Ovary (tissue), 7 donors: ENCODE measurements at regions not wholly inside any gene's neighbourhood (a gene's known extent, or its start where the extent isn't known, plus 50 kb on each side); places are given as distances from the start of the nearest gene placed in this dataset.

Experiments used
- DNase-seq, 5 donors: peaks; one replicate each; pipeline ENCODE4 v3.0.0-alpha.2; 2019 to 2020
- H3K27ac ChIP-seq, 2 donors: fragments of 200-600 bp; one replicate each; pipeline versions ENCODE4 v1.5.1 to v1.8.0; 2019 to 2022
- H3K27me3 ChIP-seq: fragments of 200-600 bp; one replicate; pipeline ENCODE4 v1.8.0; 2022
- H3K36me3 ChIP-seq: fragments of 200-600 bp; sonication (generic); one replicate; pipeline ENCODE4 v1.5.1; 2019
- H3K4me1 ChIP-seq: one replicate; pipeline ENCODE4 v1.8.1; 2013; ENCODE audit warnings: mild to moderate bottlenecking, moderate library complexity; ENCODE audit not compliant: insufficient read depth
- H3K4me3 ChIP-seq: fragments of 200-600 bp; sonication (generic); one replicate; pipeline ENCODE4 v1.5.1; 2017
- H3K9me3 ChIP-seq, 2 donors: fragments of 200-600 bp in 1 of 2; sonication (generic) in 1 of 2; one replicate each; pipeline versions ENCODE4 v1.5.1 to v1.8.1; 2013 to 2019; ENCODE audit warnings: mild to moderate bottlenecking in 1 of 2, moderate library complexity in 1 of 2
- CTCF ChIP-seq, 3 donors: fragments of 450-650 bp in 2 of 3; fragments of 200-600 bp in 1 of 3; IDR thresholded peaks; one replicate each; pipeline versions ENCODE4 v1.5.1 to v1.8.0; 2016 to 2022; ENCODE audit warnings: antibody characterized with exemption in 3 of 3, mild to moderate bottlenecking in 1 of 3
- EP300 ChIP-seq: sonication (generic); formaldehyde crosslinking; IDR thresholded peaks from one replicate; pipeline ENCODE4 v1.6.1; 2017; ENCODE audit warnings: antibody characterized with exemption
- POLR2A ChIP-seq: fragments of 450-650 bp; IDR thresholded peaks from one replicate; pipeline ENCODE4 v1.6.1; 2017; ENCODE audit warnings: antibody characterized with exemption, mild to moderate bottlenecking, moderate library complexity
- WGBS, 3 donors: extraction: QIAGEN DNeasy Blood & Tissue Kit in 1 of 3; methylation state at CpG; one replicate each; pipeline versions ENCODE4 v1.1.5 to v1.1.7; 2013 to 2017; 5-methylcytosine and 5-hydroxymethylcytosine counted together
- intact Hi-C, 4 donors: fragments of 100-400 bp; cut with DNase I; formaldehyde crosslinking; loops; one replicate each; pipeline versions ENCODE4 v1.11.0 to v1.15.1; 2022 to 2023
- donor health status: DM: no; HTN: no; CAD: no; lungs with moderate emphysema.
- donor health status: DM: no; HTN: no; CAD: no.
- donor health status: Bipolar disorder and iron deficiency.
- donor health status: DM: no; HTN: no; CAD: no.
- donor health status: DM: yes; HTN: yes; CAD: no.

- no peak for DNase-seq
- no peaks in the 10 kb centered on the region for H3K9me3 ChIP-seq
- TF ChIP-seq EP300 (no peak), POLR2A (no peak), CTCF (IDR thresholded peaks at IDR 0.05) (no peak)
- WGBS, 3 donors = 61 to 72% (median 70%) methylated on average over 4 of the region's 4 CpGs
- no peak overlapping the region for H3K27ac ChIP-seq
- no peaks in the 10 kb centered on the region for H3K27me3 ChIP-seq
- H3K4me3 ChIP-seq = no peak overlapping the region
- no peaks in the 10 kb centered on the region for H3K4me1 ChIP-seq
- intact Hi-C loops = no loop called here
- H3K36me3 ChIP-seq = no peaks in the 10 kb centered on the region
Observed at GRCh38 chr1:36533897-36534296, 51.2 kb upstream of the CSF3R start.

- H3K4me3 ChIP-seq = no peak overlapping the region
- no peaks in the 10 kb centered on the region for H3K4me1 ChIP-seq
- WGBS, 3 donors = 72 to 84% (median 79%) methylated on average over 3 of the region's 3 CpGs
- TF ChIP-seq EP300 (no peak), POLR2A (no peak), CTCF (IDR thresholded peaks at IDR 0.05) (no peak)
- H3K36me3 ChIP-seq = no peaks in the 10 kb centered on the region
- H3K27me3 ChIP-seq = no peaks in the 10 kb centered on the region
- DNase-seq = no peak
- H3K9me3 ChIP-seq = no peaks in the 10 kb centered on the region
- intact Hi-C loops = no loop called here
- H3K27ac ChIP-seq = no peak overlapping the region
Observed at GRCh38 chr1:36532810-36533401, 50.2 kb upstream of the CSF3R start.
